Activated T-cell treated with anti-CD3 and anti-CD28 coated beads for 24 hours (primary cell): ENCODE measurements at regions not wholly inside any gene's neighbourhood (a gene's known extent, or its start where the extent isn't known, plus 50 kb on each side); places are given as distances from the start of the nearest gene placed in this dataset.

Experiments used
- DNase-seq: peaks from one replicate; pipeline ENCODE4 v3.0.0-alpha.2; 2020; ENCODE audit warnings: low read depth

GRCh38 chr5:135120951-135121350 lies 86.9 kb upstream of the PITX1 start:
- DNase-seq = no peak

DNA sequence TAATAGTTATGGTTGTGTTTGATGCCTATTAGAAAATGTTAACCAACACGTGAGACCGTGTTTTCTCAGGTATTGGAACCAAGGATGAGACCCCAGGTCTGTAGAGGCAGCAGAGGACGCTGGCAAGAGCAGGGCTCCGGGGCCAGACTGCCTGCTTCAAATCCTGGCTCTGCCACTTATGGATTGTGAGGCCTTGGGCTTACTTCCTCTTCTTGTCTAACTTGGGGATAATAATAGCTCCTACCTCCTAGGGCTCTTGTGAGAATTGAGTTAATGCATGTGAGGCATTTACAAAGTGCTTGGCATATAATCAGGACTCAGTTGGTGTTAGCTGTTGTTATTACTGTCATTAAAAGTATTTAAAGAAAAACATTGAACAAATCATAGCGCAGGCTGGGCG lies 85.5 kb upstream of the PITX1 start:
- DNase-seq = no peak

- no peak for DNase-seq
Measured at GRCh38 chr5:135117590-135117989, 83.6 kb upstream of the PITX1 start.

DNA sequence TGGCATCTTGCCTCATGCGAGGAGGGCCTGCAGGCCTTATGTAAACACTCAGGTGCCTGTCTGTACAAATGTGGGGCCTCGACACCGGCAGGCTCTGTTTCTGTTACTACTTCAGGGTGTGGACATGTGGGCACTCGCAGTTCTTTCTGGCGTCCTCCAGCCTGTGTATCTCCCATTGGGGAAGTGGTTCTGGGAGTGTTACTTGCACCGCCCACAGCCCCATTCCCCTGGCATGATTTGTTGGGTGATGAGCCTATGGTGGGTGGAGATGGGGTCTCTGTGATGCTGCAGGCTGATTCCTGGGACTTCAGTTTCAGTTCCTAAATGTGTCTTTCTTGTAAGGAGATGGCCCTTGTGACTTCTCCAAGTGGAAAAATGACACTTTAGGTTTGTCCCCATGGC lies 82.1 kb upstream of the PITX1 start:
- no peak for DNase-seq

DNA sequence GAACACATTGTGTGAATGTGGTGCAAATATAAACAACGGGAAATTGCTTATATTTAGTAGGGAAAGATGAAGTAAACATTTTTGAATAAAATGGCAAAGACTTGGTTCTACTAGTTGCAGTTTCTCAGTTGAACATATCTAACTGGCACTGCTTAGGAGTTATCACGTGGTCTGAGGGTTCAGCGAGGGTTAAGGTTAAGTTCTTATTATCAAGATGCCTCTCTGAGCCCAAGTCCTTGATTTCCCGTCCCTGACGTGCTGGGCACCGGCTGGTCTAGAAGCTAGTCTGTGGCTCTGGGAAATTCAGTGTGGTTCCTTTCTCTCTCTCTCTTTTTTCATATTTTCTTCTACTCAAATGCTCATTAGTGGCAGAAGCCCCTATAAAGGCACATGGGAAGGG lies 81.6 kb upstream of the PITX1 start:
- DNase-seq = no peak

- no peak for DNase-seq
Measured at GRCh38 chr5:135114759-135115158, 80.7 kb upstream of the PITX1 start.

- no peak for DNase-seq
Measured at GRCh38 chr5:135112008-135112725, 78.1 kb upstream of the PITX1 start.

DNA sequence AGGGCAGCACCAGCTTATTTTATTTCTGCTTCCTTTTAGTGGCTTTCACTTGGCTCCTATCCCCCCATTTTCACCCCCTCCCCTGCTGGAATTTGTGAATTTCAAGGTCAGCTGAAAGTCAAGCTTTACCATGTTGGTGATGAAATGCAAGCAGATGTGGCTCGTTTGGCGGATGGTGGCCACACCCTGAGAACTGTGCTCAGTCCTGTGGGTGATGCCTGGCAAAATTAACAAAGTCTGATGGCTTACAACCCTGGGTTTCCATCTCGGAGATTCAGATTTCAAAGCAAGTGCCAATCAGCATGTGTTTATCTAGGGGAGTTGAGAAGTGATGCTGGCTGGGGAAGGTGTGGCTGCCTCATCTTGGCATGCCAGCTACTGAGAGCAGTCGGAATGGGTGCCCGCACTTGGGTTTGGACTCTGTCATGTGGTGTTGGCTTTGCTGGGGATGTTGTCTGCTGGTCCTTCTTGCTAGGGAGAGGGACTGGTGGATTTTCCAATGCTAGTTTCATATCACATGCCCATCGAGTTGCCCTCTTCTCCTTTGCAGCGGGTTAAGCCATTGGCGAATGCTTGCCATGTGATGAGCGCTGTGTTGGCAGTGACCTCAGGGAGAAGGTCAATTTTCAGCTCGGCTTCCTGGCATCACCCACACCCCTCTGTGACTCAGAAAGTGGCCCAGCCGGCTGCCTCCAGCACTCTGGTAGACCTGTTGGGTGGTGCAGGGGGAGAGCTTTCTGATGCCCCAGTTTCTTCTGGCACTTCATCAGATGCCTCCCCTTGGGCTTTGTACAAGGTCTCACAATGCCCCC lies 77.0 kb upstream of the PITX1 start:
- no peak for DNase-seq

DNA sequence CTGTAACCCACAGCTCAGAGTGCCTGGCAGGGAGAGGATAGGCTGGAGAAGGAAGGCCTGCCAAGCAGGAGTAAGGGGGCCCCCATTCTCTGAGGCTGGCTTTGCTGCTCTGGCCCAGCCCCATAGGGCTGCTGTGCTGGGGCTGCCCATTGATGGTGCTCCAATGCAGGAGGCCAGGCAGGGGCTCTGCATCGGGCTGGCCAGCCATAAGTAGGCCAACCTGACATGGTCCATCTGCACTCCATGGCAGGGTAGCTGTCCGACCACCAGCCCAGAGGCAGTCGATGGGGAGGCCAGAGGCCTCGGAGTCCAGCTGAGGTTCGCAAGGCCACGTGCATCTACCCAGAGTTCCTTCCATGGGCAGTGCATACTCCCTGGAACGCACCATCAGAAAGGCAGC lies 75.0 kb upstream of the PITX1 start:
- no peak for DNase-seq

- DNase-seq = no peak
Measured at GRCh38 chr5:135108569-135108968, 74.5 kb upstream of the PITX1 start.

DNA sequence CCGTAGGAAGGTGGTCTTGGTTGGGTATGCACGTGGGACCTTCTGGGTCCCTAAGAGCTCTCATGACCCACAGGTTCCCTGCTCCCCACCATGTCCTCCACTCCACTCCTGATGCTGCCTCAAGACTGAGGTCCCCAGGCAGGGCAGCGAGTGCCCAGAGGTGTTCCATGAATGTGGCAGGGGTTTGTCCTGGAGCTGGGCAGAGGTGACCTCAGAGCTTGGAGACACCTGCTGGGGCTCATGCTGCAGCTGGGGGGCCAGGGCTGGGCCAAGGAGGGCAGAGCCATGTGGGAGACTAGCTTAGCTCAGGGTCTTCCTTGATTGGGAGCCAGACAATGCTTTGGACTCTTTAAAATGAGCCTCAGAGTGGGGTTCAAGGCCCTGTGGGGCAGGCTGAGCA lies 74.0 kb upstream of the PITX1 start:
- no peak for DNase-seq

- DNase-seq = no peak
Measured at GRCh38 chr5:135106610-135107471, 72.8 kb upstream of the PITX1 start.

DNA sequence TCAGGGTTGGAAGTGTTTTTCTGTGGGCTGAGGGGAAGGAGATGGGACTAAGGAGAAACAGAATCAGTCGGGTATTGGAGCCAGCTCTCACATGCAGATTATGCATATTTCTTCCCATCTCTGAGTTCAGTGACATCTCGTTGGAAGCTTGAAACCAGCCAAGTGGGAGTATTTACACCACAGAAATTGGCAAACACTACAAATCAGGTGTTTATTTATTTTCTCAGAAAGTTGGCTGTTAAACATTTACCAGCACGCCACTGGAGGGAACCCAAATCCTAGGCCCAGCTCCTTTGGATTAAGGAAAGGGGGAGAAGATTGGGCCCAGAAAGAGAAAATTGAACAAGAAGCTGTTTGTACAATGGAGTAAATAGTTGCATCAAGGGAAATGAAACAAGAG lies 72.1 kb upstream of the PITX1 start:
- DNase-seq = no peak

- no peak for DNase-seq
Measured at GRCh38 chr5:135105105-135105484, 71.1 kb upstream of the PITX1 start.

DNA sequence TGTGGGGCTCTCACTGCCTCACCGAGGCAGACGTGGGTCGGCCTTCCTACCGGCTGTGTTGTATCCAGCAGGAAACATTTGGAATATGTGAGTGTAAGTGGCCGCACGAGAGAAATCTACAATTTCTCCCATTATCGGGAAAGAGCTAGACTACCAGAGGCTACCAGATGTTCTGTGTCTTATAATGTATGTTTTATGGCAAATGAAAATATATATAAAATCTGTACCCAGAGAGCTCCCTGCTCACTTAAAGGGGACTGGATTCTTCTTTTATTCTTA lies 69.5 kb upstream of the PITX1 start:
- no peak for DNase-seq

GRCh38 chr5:135102716-135103574 lies 68.9 kb upstream of the PITX1 start:
- DNase-seq = no peak

GRCh38 chr5:135100431-135100830 lies 66.4 kb upstream of the PITX1 start:
- DNase-seq = no peak

GRCh38 chr5:135100011-135100410 lies 66.0 kb upstream of the PITX1 start:
- no peak for DNase-seq

- DNase-seq = no peak
Measured at GRCh38 chr5:135097390-135097789, 63.4 kb upstream of the PITX1 start.

DNA sequence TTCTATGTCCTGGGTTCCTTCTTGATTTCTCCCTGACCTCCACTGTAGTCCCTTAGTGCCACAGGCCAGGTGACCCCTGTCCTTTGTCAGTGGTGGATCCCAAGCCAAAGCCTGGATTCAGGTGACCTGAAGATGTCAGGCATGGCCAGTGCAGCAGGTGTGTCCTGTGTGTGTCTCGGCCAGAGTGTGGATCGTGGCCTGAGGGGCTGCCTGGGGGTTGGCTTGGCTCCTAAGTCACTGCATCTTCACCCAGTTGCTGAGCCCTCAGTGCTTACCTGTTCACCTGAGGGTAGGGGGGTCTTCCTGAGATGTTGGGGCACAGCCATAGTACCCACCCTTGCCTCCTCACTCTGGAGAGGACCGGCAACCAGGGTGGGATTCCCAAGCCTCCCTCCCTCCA lies 61.8 kb upstream of the PITX1 start:
- no peak for DNase-seq

- DNase-seq = no peak
Measured at GRCh38 chr5:135095052-135095715, 61.2 kb upstream of the PITX1 start.
